ENCODE measurements at regions not wholly inside any gene's neighbourhood (a gene's known extent, or its start where the extent isn't known, plus 50 kb on each side); places are given as distances from the start of the nearest gene placed in this dataset.

GRCh38 chr1:184272175-184272866 is 114.5 kb upstream of the C1orf21 start:
- intact Hi-C loops (cut with DNase I), result no loop called here
- no peak overlapping the region for H3K27ac ChIP-seq
- ATAC-seq (peak in 1 of 4 donors; percentile 15), DNase-seq (no peak), FAIRE-seq (no peak)
- TF ChIP-seq CTCF (IDR thresholded peaks at IDR 0.05), result no peak
- no peaks in the 10 kb centered on the region for H3K27me3 ChIP-seq
- no peaks in the 10 kb centered on the region for H3K9me3 ChIP-seq
- H3K4me1 ChIP-seq, result no peaks in the 10 kb centered on the region
- no peaks in the 10 kb centered on the region for H3K36me3 ChIP-seq
- 53 to 55% methylated on average over 5 of the region's 5 CpGs for WGBS, 2 donors
- no peak overlapping the region for H3K4me3 ChIP-seq

GRCh38 chr1:184276416-184276815 is 110.4 kb upstream of the C1orf21 start:
- Histone ChIP-seq H3K4me3 (no peak overlapping the region), H3K9me3 (no peaks in the 10 kb centered on the region), H3K27ac (no peak overlapping the region), H3K4me1 (no peaks in the 10 kb centered on the region), H3K27me3 (no peaks in the 10 kb centered on the region), H3K36me3 (no peaks in the 10 kb centered on the region)
- TF ChIP-seq CTCF (IDR thresholded peaks at IDR 0.05), result no peak
- 64 to 66% methylated on average over 3 of the region's 3 CpGs for WGBS, 2 donors
- ATAC-seq (no peak), DNase-seq (no peak), FAIRE-seq (no peak)
- intact Hi-C loops (cut with DNase I), result no loop called here

- no peak for TF ChIP-seq CTCF (IDR thresholded peaks at IDR 0.05)
- 90% methylated on average over 7 of the region's 7 CpGs for WGBS, 2 donors
- no peaks in the 10 kb centered on the region for H3K4me1 ChIP-seq
- intact Hi-C loops (cut with DNase I), result no loop called here
- H3K9me3 ChIP-seq, result no peaks in the 10 kb centered on the region
- no peak overlapping the region for H3K27ac ChIP-seq
- no peak for ATAC-seq
- no peaks in the 10 kb centered on the region for H3K36me3 ChIP-seq
- H3K4me3 ChIP-seq, result no peak overlapping the region
- no peaks in the 10 kb centered on the region for H3K27me3 ChIP-seq
- FAIRE-seq, result no peak
- no peak for DNase-seq
These were observed 106.8 kb upstream of the C1orf21 start for GRCh38 chr1:184279911-184280458.

GRCh38 chr1:184283999-184284398 is 102.8 kb upstream of the C1orf21 start:
- 65 to 72% methylated on average over 1 of the region's 1 CpG for WGBS, 2 donors
- DNase-seq (no peak), ATAC-seq (peak in 1 of 4 donors; percentile 40), FAIRE-seq (no peak)
- intact Hi-C loops (cut with DNase I), result no loop called here
- Histone ChIP-seq H3K9me3 (no peaks in the 10 kb centered on the region), H3K4me1 (no peaks in the 10 kb centered on the region), H3K27ac (no peak overlapping the region), H3K36me3 (no peaks in the 10 kb centered on the region), H3K27me3 (no peaks in the 10 kb centered on the region), H3K4me3 (no peak overlapping the region)
- no peak for TF ChIP-seq CTCF (IDR thresholded peaks at IDR 0.05)

- WGBS, 2 donors, result 89 to 96% methylated on average over 1 of the region's 1 CpG
- Histone ChIP-seq H3K27ac (no peak overlapping the region), H3K4me3 (no peak overlapping the region), H3K36me3 (no peaks in the 10 kb centered on the region), H3K4me1 (no peaks in the 10 kb centered on the region), H3K9me3 (no peaks in the 10 kb centered on the region), H3K27me3 (no peaks in the 10 kb centered on the region)
- DNase-seq (no peak), ATAC-seq (no peak), FAIRE-seq (no peak)
- intact Hi-C loops (cut with DNase I), result no loop called here
- TF ChIP-seq CTCF (IDR thresholded peaks at IDR 0.05), result no peak
These were observed 101.9 kb upstream of the C1orf21 start for GRCh38 chr1:184284900-184285299.

Measured in pancreas (tissue), 10 donors.